HEK293 (cell line): ENCODE measurements at regions not wholly inside any gene's neighbourhood (a gene's known extent, or its start where the extent isn't known, plus 50 kb on each side); places are given as distances from the start of the nearest gene placed in this dataset.
"Not testable (repeated sequence)": the region's sequence is repeated elsewhere in the genome, so short reads cannot be mapped to it uniquely, and the experiment has no call there.

ENCODE experiments used
- CTCF ChIA-PET: fragments of 350-600 bp; formaldehyde crosslinking; extraction: SDS; loops from one replicate; lab custom pipeline; 2021; ENCODE audit warnings: antibody characterized with exemption; lab: Yijun Ruan, JAX
- POLR2A ChIA-PET: fragments of 300-600 bp; formaldehyde crosslinking; extraction: SDS; loops from one replicate; lab custom pipeline; 2020; ENCODE audit warnings: antibody characterized with exemption, inconsistent platforms; lab: Yijun Ruan, JAX
- H3K27ac ChIP-seq: fragments of 200-500 bp; sonication (Bioruptor generic); 2 replicates; pipeline ENCODE4 v1.5.1; 2014; ENCODE audit warnings: low read depth, low read length, control low read depth, inconsistent platforms; ENCODE audit errors: extremely low read depth
- H3K36me3 ChIP-seq, 2 experiments: fragments of 200-500 bp in 1 of 2; sonication (Bioruptor generic) in 1 of 2; 1 replicate in 1 of 2; 2 replicates in 1 of 2; pipeline ENCODE4 v1.5.1; 2014 to 2017; ENCODE audit warnings: inconsistent platforms in 2 of 2, low read length in 2 of 2; ENCODE audit not compliant: control insufficient read depth in 2 of 2, insufficient read depth in 1 of 2
- H3K4me1 ChIP-seq: fragments of 200-500 bp; sonication (Bioruptor generic); 2 replicates; pipeline ENCODE4 v1.5.1; 2014; ENCODE audit warnings: mild to moderate bottlenecking, low read length, inconsistent platforms; ENCODE audit not compliant: control insufficient read depth, insufficient read depth
- H3K4me3 ChIP-seq: 2 replicates; pipeline ENCODE4 v1.5.1; 2011; ENCODE audit warnings: low read depth, mild to moderate bottlenecking, control low read depth, low read length, moderate library complexity
- H3K9me3 ChIP-seq: fragments of 200-500 bp; sonication (Bioruptor generic); 2 replicates; pipeline ENCODE4 v1.5.1; 2014; ENCODE audit warnings: low read depth, low read length, inconsistent platforms; ENCODE audit not compliant: control insufficient read depth, insufficient read depth
- FEZF1 ChIP-seq: fragments of 450-650 bp; formaldehyde crosslinking; IDR thresholded peaks from 2 replicates; pipeline ENCODE4 v1.5.1; 2016; ENCODE audit warnings: missing biosample characterization, missing genetic modification characterization
- PRDM4 ChIP-seq: fragments of 450-650 bp; formaldehyde crosslinking; IDR thresholded peaks from 2 replicates; pipeline ENCODE4 v1.5.1; 2017; ENCODE audit warnings: missing biosample characterization, missing genetic modification characterization
- ZNF112 ChIP-seq: fragments of 450-650 bp; formaldehyde crosslinking; IDR thresholded peaks from 2 replicates; pipeline ENCODE4 v1.5.0; 2017; ENCODE audit warnings: missing biosample characterization, missing genetic modification characterization
- ZNF121 ChIP-seq: fragments of 450-650 bp; formaldehyde crosslinking; IDR thresholded peaks from 2 replicates; pipeline ENCODE4 v1.5.1; 2016; ENCODE audit warnings: missing biosample characterization, missing genetic modification characterization
- ZNF146 ChIP-seq: fragments of 450-650 bp; formaldehyde crosslinking; IDR thresholded peaks from 2 replicates; pipeline ENCODE4 v1.5.1; 2016; ENCODE audit warnings: missing biosample characterization, missing genetic modification characterization
- ZNF280C ChIP-seq: fragments of 450-650 bp; formaldehyde crosslinking; IDR thresholded peaks from 2 replicates; pipeline ENCODE4 v1.5.1; 2016; ENCODE audit warnings: missing biosample characterization, missing genetic modification characterization
- ZNF398 ChIP-seq: fragments of 450-650 bp; formaldehyde crosslinking; IDR thresholded peaks from 2 replicates; pipeline ENCODE4 v1.5.1; 2017; ENCODE audit warnings: missing biosample characterization, missing genetic modification characterization
- ZNF513 ChIP-seq: fragments of 450-650 bp; IDR thresholded peaks from 2 replicates; pipeline ENCODE4 v1.5.1; 2018; ENCODE audit warnings: missing biosample characterization, missing genetic modification characterization
- ZNF548 ChIP-seq: fragments of 450-650 bp; formaldehyde crosslinking; IDR thresholded peaks from 2 replicates; pipeline ENCODE4 v1.5.1; 2016; ENCODE audit warnings: missing biosample characterization, missing genetic modification characterization
- ZNF561 ChIP-seq: fragments of 450-650 bp; IDR thresholded peaks from 2 replicates; pipeline ENCODE4 v1.5.1; 2018; ENCODE audit warnings: missing biosample characterization, missing genetic modification characterization, borderline replicate concordance
- ZNF621 ChIP-seq: fragments of 450-650 bp; formaldehyde crosslinking; IDR thresholded peaks from 2 replicates; pipeline ENCODE4 v1.5.1; 2017; ENCODE audit warnings: missing biosample characterization, missing genetic modification characterization

- TF ChIP-seq ZNF548 (tag by site-specific recombination): no peak
- TF ChIP-seq FEZF1: no peak
Observed at GRCh38 chr6:169917153-169917552, 165.7 kb downstream of the ERMARD start (continued).

GRCh38 chr6:169915769-169916550 lies 164.5 kb downstream of the ERMARD start:
- CTCF ChIA-PET: interaction anchor here (0.7 kb wide), 1 partner anchor 55 kb away, joined by 3 read pairs; no protein-coding TSS in a partner anchor
- H3K36me3 ChIP-seq: no peaks in the 10 kb centered on the region
- no peaks in the 10 kb centered on the region for H3K4me1 ChIP-seq
- no peak overlapping the region for H3K4me3 ChIP-seq
- POLR2A ChIA-PET: no interaction called here
- TF ChIP-seq ZNF621 (tag by site-specific recombination) (no peak), ZNF121 (no peak), ZNF548 (tag by site-specific recombination) (no peak), ZNF398 (no peak), ZNF112 (tag by site-specific recombination) (no peak), PRDM4 (tag by site-specific recombination) (no peak), ZNF280C (no peak), ZNF561 (no peak), ZNF513 (tag by site-specific recombination) (no peak)
- TF ChIP-seq, all 188 proteins: peak for 0
- no peaks in the 10 kb centered on the region for H3K9me3 ChIP-seq
- no peak overlapping the region for H3K27ac ChIP-seq

- H3K9me3 ChIP-seq, POLR2A ChIA-PET, H3K4me1 ChIP-seq, H3K36me3 ChIP-seq: not testable (repeated sequence)
- peak; percentile 84 for TF ChIP-seq ZNF146 (tag by site-specific recombination)
- TF ChIP-seq, all 188 proteins: peak for 1; not testable (repeated sequence) for 187
- CTCF ChIA-PET, H3K27ac ChIP-seq, H3K4me3 ChIP-seq: not testable (repeated sequence)
Observed at GRCh38 chr6:169913745-169914144, 162.3 kb downstream of the ERMARD start.
